ENCODE measurements at regions not wholly inside any gene's neighbourhood (a gene's known extent, or its start where the extent isn't known, plus 50 kb on each side); places are given as distances from the start of the nearest gene placed in this dataset.

GRCh38 chr1:2970311-2971071 lies 50.8 kb upstream of the ACTRT2 start:
- POLR2A ChIA-PET (ENCODE audit: unreplicated experiment) = no interaction called here
- H3K36me3 ChIP-seq (ENCODE audit: control insufficient read depth, insufficient read depth, low read length) = no peaks in the 10 kb centered on the region
- no peak overlapping the region for H4K5ac ChIP-seq (ENCODE audit: low read depth, low read length)
- no peak overlapping the region for H3K4me3 ChIP-seq (ENCODE audit: insufficient read depth, low read depth, low read length)
- dilution Hi-C loops (cut with HindIII; ENCODE audit: low sequenced_read_pairs, unreplicated experiment) (no loop called here), intact Hi-C loops (cut with micrococcal nuclease) (no loop called here), in situ Hi-C loops (cut with MboI; ENCODE audit: low sequenced_read_pairs) (no loop called here)
- no peak overlapping the region for H3K56ac ChIP-seq (ENCODE audit: extremely low read depth, insufficient read depth, low read length)
- no peaks in the 10 kb centered on the region for H3K4me1 ChIP-seq (ENCODE audit: control insufficient read depth, insufficient read depth, low read length)
- no peak overlapping the region for H2AK5ac ChIP-seq (ENCODE audit: low read depth, low read length)
- no peak overlapping the region for H2BK5ac ChIP-seq (ENCODE audit: low read depth, low read length, poor library complexity, severe bottlenecking)
- H3K18ac ChIP-seq (ENCODE audit: low read depth, low read length) = no peak overlapping the region
- CTCF ChIA-PET = no interaction called here
- H4K8ac ChIP-seq (ENCODE audit: low read depth in 2 of 2, low read length in 2 of 2) = no peak overlapping the region
- no peaks in the 10 kb centered on the region for H3K27me3 ChIP-seq (ENCODE audit: control insufficient read depth, insufficient read depth, low read length)
- H3K4me2 ChIP-seq (ENCODE audit: low read depth, low read length) = no peak overlapping the region
- ATAC-seq (ENCODE audit: low read depth) (no peak), DNase-seq (no peak)
- no peak overlapping the region for H3K27ac ChIP-seq (ENCODE audit: insufficient read depth, low read length)
- no peaks in the 10 kb centered on the region for H3K9me1 ChIP-seq (ENCODE audit: insufficient read depth, low read length)
- no peak overlapping the region for H2AFZ ChIP-seq (replicated peaks; ENCODE audit: low read length, poor library complexity)
- H3K9ac ChIP-seq (ENCODE audit: low read depth, low read length) = no peak overlapping the region
- no peak overlapping the region for H2AK9ac ChIP-seq (replicated peaks; ENCODE audit: low read depth, low read length, poor library complexity)
- no peak overlapping the region for H3K14ac ChIP-seq (replicated peaks; ENCODE audit: low read depth, low read length)
- H2BK15ac ChIP-seq (ENCODE audit: low read depth, low read length) = no peak overlapping the region
- no peak overlapping the region for H2BK20ac ChIP-seq (ENCODE audit: low read depth, low read length)
- H4K20me1 ChIP-seq (ENCODE audit: insufficient read depth, low read length) = no peaks in the 10 kb centered on the region
- no peak overlapping the region for H3K4ac ChIP-seq (ENCODE audit: low read depth, low read length)
- no peak overlapping the region for H2BK120ac ChIP-seq (ENCODE audit: low read depth, low read length)
- BruUV-seq (replicated peaks) = no TSS peak
- peaks cover 80% of the 10 kb centered on the region for H3K9me3 ChIP-seq (ENCODE audit: control insufficient read depth, insufficient read depth, low read length)
- TF ChIP-seq MXI1 (IDR thresholded peaks at IDR 0.05; ENCODE audit: borderline replicate concordance, low read depth, low read length) (no peak), MAFK (IDR thresholded peaks at IDR 0.05; ENCODE audit: low read depth, low read length) (no peak), NFE2L2 (IDR thresholded peaks at IDR 0.05; ENCODE audit: low read depth, low read length) (no peak), CEBPB (IDR thresholded peaks at IDR 0.05; ENCODE audit: low read depth, low read length) (no peak), SMC3 (IDR thresholded peaks at IDR 0.05; ENCODE audit: low read depth, low read length) (no peak), POLR2A (IDR thresholded peaks at IDR 0.05; ENCODE audit: low read depth, low read length) (no peak), ELK1 (IDR thresholded peaks at IDR 0.05; ENCODE audit: borderline replicate concordance, low read depth, low read length) (no peak), RFX5 (IDR thresholded peaks at IDR 0.05; ENCODE audit: low read depth, low read length) (no peak)
- no peaks in the 10 kb centered on the region for H3K79me1 ChIP-seq (ENCODE audit: low read depth in 1 of 2, low read length in 2 of 2)
- H3K23ac ChIP-seq (ENCODE audit: low read depth, low read length) = no peak overlapping the region
- WGBS, 2 experiments (ENCODE audit: extremely low coverage in 2 of 2, insufficient read length in 1 of 2) = 70% methylated on average over 10 of the region's 23 CpGs; no CpG with 5 or more reads in 1 of the 2 experiments
- H4K91ac ChIP-seq (ENCODE audit: insufficient read depth, low read depth, low read length) = no peak overlapping the region

Data from IMR-90 (cell line).